A673 (cell line): ENCODE measurements at regions not wholly inside any gene's neighbourhood (a gene's known extent, or its start where the extent isn't known, plus 50 kb on each side); places are given as distances from the start of the nearest gene placed in this dataset.

Source experiments
- EZH2 ChIP-seq: fragments of 200-600 bp; sonication (generic); IDR thresholded peaks from 2 replicates; pipeline ENCODE4 v1.6.1; 2017; ENCODE audit warnings: borderline replicate concordance, low read depth, mild to moderate bottlenecking, mixed read lengths, antibody characterized with exemption, low read length; ENCODE audit not compliant: poor library complexity, severe bottlenecking
- TF ChIP-seq, protein P1 (sequence below): fragments of 300-800, 200-600 bp; sonication (generic); conservative IDR thresholded peaks from 2 replicates; pipeline ENCODE4 v1.5.1; 2017; ENCODE audit warnings: low read depth, mild to moderate bottlenecking, antibody characterized with exemption, low read length, moderate library complexity, mixed read lengths

DNA sequence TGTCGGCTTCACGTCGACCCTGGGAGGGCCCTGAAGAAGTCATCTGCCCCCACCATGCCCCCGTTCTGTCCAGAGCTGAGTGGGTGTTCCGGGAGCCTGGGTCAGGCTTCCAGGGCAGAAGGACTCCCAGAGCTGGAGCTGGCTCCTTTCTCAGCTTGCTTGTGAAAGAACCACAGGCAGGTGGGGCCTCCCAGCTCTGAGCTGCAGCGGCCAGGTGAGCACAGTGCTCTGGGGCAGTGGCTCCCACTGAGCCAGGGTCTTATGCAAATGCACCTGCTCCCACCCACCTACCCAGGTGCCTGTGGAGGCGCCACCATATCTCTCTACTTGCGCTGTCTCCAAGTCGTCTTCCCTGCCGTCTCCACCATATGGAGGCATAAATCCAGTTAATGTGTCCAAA is 140.0 kb upstream of the RPL38 start:
- no peak for TF ChIP-seq EZH2
- TF ChIP-seq, protein P1, sequence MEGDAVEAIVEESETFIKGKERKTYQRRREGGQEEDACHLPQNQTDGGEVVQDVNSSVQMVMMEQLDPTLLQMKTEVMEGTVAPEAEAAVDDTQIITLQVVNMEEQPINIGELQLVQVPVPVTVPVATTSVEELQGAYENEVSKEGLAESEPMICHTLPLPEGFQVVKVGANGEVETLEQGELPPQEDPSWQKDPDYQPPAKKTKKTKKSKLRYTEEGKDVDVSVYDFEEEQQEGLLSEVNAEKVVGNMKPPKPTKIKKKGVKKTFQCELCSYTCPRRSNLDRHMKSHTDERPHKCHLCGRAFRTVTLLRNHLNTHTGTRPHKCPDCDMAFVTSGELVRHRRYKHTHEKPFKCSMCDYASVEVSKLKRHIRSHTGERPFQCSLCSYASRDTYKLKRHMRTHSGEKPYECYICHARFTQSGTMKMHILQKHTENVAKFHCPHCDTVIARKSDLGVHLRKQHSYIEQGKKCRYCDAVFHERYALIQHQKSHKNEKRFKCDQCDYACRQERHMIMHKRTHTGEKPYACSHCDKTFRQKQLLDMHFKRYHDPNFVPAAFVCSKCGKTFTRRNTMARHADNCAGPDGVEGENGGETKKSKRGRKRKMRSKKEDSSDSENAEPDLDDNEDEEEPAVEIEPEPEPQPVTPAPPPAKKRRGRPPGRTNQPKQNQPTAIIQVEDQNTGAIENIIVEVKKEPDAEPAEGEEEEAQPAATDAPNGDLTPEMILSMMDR = no peak
